Tibial nerve (tissue), 4 donors: ENCODE measurements at regions not wholly inside any gene's neighbourhood (a gene's known extent, or its start where the extent isn't known, plus 50 kb on each side); places are given as distances from the start of the nearest gene placed in this dataset.
A peak's percentile ranks its signal among the peaks of the same experiment; 100 is the strongest.

ENCODE experiments used
- DNase-seq, 2 donors: peaks; one replicate each; pipeline ENCODE4 v3.0.0-alpha.2; 2019; ENCODE audit warnings: low spot score in 2 of 2
- H3K27ac ChIP-seq, 4 donors: fragments of 200-600 bp; sonication (generic) in 3 of 4; one replicate each; pipeline ENCODE4 v1.5.1; 2017 to 2019; ENCODE audit warnings: mild to moderate bottlenecking in 1 of 4
- H3K27me3 ChIP-seq, 2 donors: fragments of 200-600 bp; sonication (generic) in 1 of 2; one replicate each; pipeline versions ENCODE4 v1.5.1 to v1.6.0; 2017 to 2019
- H3K36me3 ChIP-seq, 3 donors: fragments of 200-600 bp; sonication (generic); one replicate each; pipeline ENCODE4 v1.5.1; 2018 to 2019
- H3K4me1 ChIP-seq, 4 donors: fragments of 200-600 bp; sonication (generic) in 3 of 4; one replicate each; pipeline ENCODE4 v1.5.1; 2017 to 2019
- H3K4me3 ChIP-seq, 4 donors: fragments of 200-600 bp; sonication (generic) in 3 of 4; one replicate each; pipeline ENCODE4 v1.5.1; 2017 to 2019; ENCODE audit warnings: mild to moderate bottlenecking in 1 of 4, moderate library complexity in 1 of 4
- H3K9me3 ChIP-seq, 4 donors: fragments of 200-600 bp; sonication (generic) in 3 of 4; one replicate each; pipeline ENCODE4 v1.5.1; 2017 to 2019
- EP300 ChIP-seq, 2 donors: sonication (generic); formaldehyde crosslinking; IDR thresholded peaks; one replicate each; pipeline ENCODE4 v1.6.1; 2017; ENCODE audit warnings: antibody characterized with exemption in 2 of 2, mild to moderate bottlenecking in 1 of 2
- POLR2A ChIP-seq, 2 donors: fragments of 450-650 bp; IDR thresholded peaks; one replicate each; pipeline ENCODE4 v1.6.1; 2017; ENCODE audit warnings: antibody characterized with exemption in 2 of 2, mild to moderate bottlenecking in 2 of 2, moderate library complexity in 2 of 2
- WGBS, 2 donors: methylation state at CpG; one replicate each; pipeline ENCODE4 v1.1.5; 2018; 5-methylcytosine and 5-hydroxymethylcytosine counted together
- TF ChIP-seq, protein P1 (sequence below), 5 experiments: fragments of 200-600 bp in 3 of 5; fragments of 450-650 bp in 2 of 5; sonication (generic) in 3 of 5; IDR thresholded peaks; one replicate each; pipeline ENCODE4 v1.5.1; 2016 to 2019; ENCODE audit warnings: antibody characterized with exemption in 5 of 5, mild to moderate bottlenecking in 3 of 5, moderate library complexity in 2 of 5

DNA sequence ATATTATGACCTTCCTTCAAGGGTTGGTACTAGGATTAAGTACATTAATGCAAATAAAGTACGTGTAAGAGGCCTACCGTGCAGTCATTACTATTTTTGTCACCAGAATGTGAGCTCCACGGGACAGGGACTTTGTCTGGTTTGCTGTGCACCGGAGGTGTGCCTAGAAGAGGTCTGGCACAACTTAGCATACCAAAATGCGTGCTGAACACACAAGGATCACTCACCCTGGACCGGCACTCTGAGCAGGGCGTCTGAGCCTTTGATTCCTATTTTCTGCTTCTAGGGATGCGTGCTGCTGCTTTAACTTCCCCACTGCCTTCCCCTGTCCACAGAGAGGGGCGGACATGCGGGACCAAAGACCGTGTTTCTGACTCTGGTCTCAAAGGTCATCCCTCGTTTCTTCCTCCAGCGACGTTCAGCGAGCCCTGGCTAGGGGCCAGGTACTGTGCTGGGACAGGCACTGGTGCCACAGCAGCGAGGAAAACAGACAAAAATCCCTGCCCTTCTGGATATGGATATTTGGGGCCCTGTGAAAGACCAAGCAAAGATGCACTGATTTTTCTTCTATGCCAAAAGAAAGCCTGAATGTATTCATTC, 222.7 kb downstream of the BMP7 start:
- TF ChIP-seq, protein P1, sequence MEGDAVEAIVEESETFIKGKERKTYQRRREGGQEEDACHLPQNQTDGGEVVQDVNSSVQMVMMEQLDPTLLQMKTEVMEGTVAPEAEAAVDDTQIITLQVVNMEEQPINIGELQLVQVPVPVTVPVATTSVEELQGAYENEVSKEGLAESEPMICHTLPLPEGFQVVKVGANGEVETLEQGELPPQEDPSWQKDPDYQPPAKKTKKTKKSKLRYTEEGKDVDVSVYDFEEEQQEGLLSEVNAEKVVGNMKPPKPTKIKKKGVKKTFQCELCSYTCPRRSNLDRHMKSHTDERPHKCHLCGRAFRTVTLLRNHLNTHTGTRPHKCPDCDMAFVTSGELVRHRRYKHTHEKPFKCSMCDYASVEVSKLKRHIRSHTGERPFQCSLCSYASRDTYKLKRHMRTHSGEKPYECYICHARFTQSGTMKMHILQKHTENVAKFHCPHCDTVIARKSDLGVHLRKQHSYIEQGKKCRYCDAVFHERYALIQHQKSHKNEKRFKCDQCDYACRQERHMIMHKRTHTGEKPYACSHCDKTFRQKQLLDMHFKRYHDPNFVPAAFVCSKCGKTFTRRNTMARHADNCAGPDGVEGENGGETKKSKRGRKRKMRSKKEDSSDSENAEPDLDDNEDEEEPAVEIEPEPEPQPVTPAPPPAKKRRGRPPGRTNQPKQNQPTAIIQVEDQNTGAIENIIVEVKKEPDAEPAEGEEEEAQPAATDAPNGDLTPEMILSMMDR (IDR thresholded peaks at IDR 0.05) = no peak
- no peak for TF ChIP-seq EP300 (IDR thresholded peaks at IDR 0.05)
- TF ChIP-seq POLR2A (IDR thresholded peaks at IDR 0.05) = no peak
- Histone ChIP-seq H3K36me3 (no peaks in the 10 kb centered on the region), H3K4me1 (peaks cover 0 to 7% (median 3%) of the 10 kb centered on the region in 4 donors), H3K4me3 (no peak overlapping the region), H3K9me3 (no peaks in the 10 kb centered on the region), H3K27ac (peak overlapping the region in 1 of 4 donors; percentile 30), H3K27me3 (no peaks in the 10 kb centered on the region)
- 54 to 57% methylated on average over 16 of the region's 16 CpGs for WGBS, 2 donors
- no peak for DNase-seq

DNA sequence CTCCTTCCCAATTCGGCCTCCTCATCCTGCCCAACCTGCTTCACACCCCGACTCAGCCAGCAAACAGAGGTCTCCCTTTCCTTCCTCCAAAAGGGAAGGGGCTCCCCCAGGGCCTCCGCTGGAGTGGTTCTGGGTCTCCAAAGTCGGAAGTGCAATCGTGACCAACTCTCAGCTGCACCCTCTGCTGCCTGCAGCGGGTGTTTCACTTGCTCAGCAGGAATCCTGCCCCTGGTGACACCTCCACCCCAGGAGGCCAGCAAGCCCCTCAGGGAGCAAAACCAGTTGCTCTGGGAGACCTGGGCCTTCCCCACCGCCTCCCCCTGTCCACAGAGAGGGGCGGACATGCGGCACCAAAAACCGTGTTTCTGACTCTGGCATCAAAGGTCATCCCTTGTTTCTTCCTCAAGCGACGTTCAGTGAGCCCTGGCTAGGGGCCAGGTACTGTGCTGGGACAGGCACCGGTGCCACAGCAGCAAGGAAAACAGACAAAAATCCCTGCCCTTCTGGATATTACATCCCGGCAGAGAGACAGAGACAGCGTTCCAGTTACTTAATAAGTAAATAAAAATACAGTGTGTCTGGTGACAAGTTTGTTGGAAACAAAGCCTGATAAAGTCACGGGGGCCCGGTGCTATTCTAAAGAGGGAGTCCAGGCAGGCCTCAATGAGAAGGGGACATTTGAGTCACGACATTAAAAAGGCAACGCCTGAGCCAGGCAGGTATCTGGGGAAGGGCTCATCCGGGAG, 219.0 kb downstream of the BMP7 start:
- no peak overlapping the region for H3K27ac ChIP-seq
- 40 to 41% methylated on average over 19 to 20 of the region's 20 CpGs for whole genome bisulfite sequencing, 2 donors
- DNase-seq = no peak
- no peaks in the 10 kb centered on the region for H3K27me3 ChIP-seq
- no peaks in the 10 kb centered on the region for H3K36me3 ChIP-seq
- no peak overlapping the region for H3K4me3 ChIP-seq
- TF ChIP-seq EP300 (IDR thresholded peaks at IDR 0.05) (no peak), POLR2A (IDR thresholded peaks at IDR 0.05) (no peak)
- TF ChIP-seq, protein P1 (IDR thresholded peaks at IDR 0.05) = no peak
- H3K9me3 ChIP-seq = no peaks in the 10 kb centered on the region
- H3K4me1 ChIP-seq = peaks cover 0 to 7% (median 3%) of the 10 kb centered on the region in 4 donors

DNA sequence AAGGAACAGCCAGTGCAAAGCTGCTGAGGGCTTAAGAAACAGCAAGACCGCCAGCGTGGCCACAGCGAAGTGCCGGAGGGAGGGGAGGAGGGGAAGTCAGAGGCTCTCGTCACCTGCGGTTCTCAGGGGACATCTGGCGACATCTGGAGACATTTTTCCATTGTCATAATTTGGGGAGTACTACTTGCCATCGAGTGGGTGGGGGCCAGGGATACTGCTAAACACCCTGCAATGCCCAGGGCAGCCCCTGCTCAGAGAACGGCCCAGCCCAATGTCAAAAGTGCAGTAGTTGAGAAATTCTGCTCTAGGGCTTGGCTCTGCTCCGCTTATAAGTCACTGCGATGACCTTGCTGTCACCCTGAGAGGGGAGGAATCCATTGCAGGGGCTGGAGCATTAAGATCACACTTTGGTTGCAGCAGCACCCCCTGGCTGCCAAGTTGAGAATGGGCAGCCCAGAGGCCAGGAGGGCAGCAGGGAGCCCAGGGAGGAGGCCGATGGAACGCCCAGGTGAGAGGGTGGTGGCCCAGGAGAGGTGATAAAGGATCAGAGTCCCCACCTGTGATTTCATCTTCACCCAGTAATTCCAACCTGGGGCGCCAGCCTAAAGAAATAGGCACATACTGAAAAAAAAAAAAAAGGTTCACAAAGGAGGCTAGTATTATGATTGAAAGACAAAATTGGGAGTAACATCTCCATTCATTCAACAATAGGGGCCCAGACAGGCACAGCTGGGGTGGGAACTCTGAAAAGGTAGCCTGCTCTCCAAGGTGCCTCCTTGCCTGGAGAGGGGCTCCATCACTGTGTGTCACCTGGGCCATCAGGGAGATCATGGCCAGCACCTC, 218.2 kb downstream of the BMP7 start:
- H3K27ac ChIP-seq = no peak overlapping the region
- H3K4me1 ChIP-seq = peaks cover 0 to 7% (median 3%) of the 10 kb centered on the region in 4 donors
- H3K4me3 ChIP-seq = no peak overlapping the region
- TF ChIP-seq, protein P1 (IDR thresholded peaks at IDR 0.05) = peak in 4 of 5 experiments; percentile 21 to 38 (median 26)
- TF ChIP-seq EP300 (IDR thresholded peaks at IDR 0.05) = no peak
- H3K9me3 ChIP-seq = peaks cover 0 to 4% (median 0%) of the 10 kb centered on the region in 4 donors
- no peak for DNase-seq
- 52 to 56% methylated on average over 13 to 14 of the region's 14 CpGs for WGBS, 2 donors
- H3K36me3 ChIP-seq = no peaks in the 10 kb centered on the region
- no peaks in the 10 kb centered on the region for H3K27me3 ChIP-seq

DNA sequence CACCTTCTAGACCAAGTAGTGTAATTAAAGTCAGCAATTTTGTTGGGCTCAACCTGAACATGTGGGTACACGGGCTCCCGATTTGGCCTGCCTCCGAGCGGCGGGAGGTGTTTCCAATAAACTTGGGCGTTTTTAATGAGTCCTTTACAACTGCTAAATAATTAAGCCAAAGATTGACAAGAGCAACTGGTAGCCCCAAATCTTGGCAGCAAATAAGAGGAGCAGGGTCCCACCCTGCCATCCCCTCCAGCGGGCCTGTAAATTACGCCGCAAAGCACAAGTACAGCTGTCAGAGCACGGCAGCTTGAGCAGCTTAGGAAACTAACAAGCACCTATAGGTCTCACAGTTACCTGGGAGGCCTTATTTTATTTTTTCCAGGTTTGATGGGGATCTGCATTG, 217.1 kb downstream of the BMP7 start:
- 82 to 95% methylated on average over 9 to 10 of the region's 10 CpGs for WGBS, 2 donors
- peaks cover 0 to 5% (median 0%) of the 10 kb centered on the region in 4 donors for H3K4me1 ChIP-seq

More for the DNA sequence above, 217.1 kb downstream of the BMP7 start:
- Histone ChIP-seq H3K9me3 (peaks cover 0 to 5% (median 0%) of the 10 kb centered on the region in 4 donors), H3K27ac (no peak overlapping the region), H3K4me3 (no peak overlapping the region), H3K36me3 (no peaks in the 10 kb centered on the region), H3K27me3 (no peaks in the 10 kb centered on the region)
- TF ChIP-seq EP300 (IDR thresholded peaks at IDR 0.05) = no peak
- TF ChIP-seq, protein P1 (IDR thresholded peaks at IDR 0.05) = no peak
- no peak for TF ChIP-seq POLR2A (IDR thresholded peaks at IDR 0.05)
- DNase-seq = no peak
